Fibroblast of skin of abdomen (primary cell): ENCODE measurements at regions not wholly inside any gene's neighbourhood (a gene's known extent, or its start where the extent isn't known, plus 50 kb on each side); places are given as distances from the start of the nearest gene placed in this dataset.
"Not testable (repeated sequence)": the region's sequence is repeated elsewhere in the genome, so short reads cannot be mapped to it uniquely, and the experiment has no call there.

ENCODE experiments used
- DNase-seq: peaks from one replicate; pipeline ENCODE4 v3.0.0-alpha.2; 2013

- not testable (repeated sequence) for DNase-seq
These were observed 180.3 kb downstream of the PDGFRA start for GRCh38 chr4:54409270-54409817.

DNA sequence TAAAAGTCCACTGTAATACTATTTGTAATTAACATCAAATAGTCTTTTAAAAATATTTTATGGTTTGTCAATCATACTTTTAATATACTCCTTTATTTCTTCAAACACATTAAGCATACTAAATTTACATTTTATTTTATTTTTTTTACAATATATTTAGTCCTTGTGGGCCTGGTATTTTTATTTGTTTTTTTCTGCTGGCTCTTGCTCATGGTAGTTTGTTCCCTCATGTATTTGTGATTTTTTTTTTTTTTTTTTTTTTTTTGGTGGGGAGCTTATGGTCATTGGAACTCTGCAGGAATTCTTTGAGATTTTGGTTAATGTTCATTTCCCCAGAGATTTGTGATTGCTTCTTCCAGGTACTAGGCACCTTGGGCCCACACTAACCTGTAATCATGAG, 185.5 kb downstream of the PDGFRA start:
- no peak for DNase-seq

- DNase-seq = no peak
These were observed 188.4 kb downstream of the PDGFRA start for GRCh38 chr4:54417476-54417875.

DNA sequence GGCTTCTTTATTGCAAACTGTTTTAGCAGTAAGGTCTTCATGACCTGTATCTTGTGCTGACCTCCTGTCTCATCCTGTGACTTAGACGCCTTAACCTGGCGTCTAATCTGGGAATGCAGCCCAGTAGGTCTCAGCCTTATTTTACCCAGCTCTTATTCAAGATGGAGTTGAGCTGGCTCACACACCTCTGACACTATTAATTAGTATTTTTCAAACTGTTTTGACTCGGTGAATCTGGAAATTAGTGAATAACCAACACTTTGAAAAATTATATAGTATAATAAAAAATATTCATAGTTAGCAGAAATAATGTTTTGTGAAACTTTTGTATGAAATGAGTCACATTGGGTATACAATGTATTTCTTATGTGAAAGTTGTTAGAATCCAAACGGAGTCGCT, 189.4 kb downstream of the PDGFRA start:
- no peak for DNase-seq

- DNase-seq = peak; percentile 52
These were observed 194.0 kb downstream of the PDGFRA start for GRCh38 chr4:54423066-54423465.

GRCh38 chr4:54427826-54428225, 198.7 kb downstream of the PDGFRA start:
- no peak for DNase-seq

GRCh38 chr4:54428940-54429339, 199.8 kb downstream of the PDGFRA start:
- no peak for DNase-seq

- DNase-seq = no peak
These were observed 204.6 kb downstream of the PDGFRA start for GRCh38 chr4:54433686-54434085.

- peak; percentile 40 for DNase-seq
These were observed 210.7 kb downstream of the PDGFRA start for GRCh38 chr4:54439831-54440243.

GRCh38 chr4:54440394-54441136, 211.5 kb downstream of the PDGFRA start:
- DNase-seq = peak; percentile 27

GRCh38 chr4:54445866-54446265, 211.9 kb upstream of the KIT start:
- peak; percentile 36 for DNase-seq

DNA sequence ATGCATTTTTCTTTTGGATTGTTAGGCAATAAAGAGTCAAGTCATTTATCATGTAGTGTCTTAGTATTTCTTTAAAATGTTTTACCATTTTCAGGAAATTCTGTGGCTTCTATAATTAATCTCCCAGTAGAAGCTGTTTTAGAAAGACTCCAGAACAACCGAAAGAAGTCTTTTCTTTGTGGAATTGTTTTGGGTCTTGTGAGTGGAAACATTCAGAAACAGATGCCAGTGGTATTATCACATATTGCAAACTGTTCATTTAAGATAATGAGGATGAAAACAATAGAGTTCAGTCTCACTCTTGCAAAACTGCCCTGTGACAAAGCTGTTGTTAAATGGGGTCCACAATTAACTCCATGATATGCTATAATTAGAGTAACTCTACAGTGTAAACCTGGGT, 211.2 kb upstream of the KIT start:
- DNase-seq = peak; percentile 30

DNA sequence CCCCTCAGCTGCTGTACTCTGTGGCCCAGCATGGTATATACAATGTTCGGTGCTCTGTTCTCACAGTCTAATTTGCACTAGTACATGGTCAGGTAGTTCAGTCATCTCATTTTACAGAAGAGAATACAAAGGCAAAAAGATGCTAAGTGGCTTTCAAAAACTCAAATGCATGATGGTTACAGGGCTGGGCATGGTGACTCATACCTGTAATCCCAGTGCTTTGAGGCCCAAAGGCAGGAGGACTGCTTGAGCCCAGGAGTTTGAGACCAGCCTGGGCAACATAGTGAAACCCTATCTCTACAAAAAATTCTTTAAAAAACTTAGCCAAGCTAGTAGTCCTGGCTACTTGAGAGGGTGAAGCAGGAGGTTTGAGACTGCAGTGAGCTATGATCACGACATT, 210.5 kb upstream of the KIT start:
- no peak for DNase-seq

DNA sequence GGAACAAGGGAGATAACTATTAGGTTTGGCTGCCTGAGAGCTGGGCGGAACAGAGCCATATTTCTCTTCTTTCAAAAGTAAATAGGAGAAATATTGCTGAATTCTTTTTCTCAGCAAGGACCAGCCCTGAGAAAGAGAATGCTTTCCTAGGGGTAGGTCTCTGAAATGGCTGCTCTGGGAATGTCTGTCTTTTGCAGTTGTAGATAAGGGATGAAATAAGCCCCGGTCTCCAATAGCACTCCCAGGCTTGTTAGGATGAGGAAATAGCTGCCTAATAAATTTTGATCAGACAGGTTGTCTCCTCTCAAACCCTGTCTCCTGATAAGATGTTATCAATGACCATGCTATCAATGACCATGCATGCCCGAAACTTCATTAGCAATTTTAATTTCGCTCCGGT, 207.8 kb upstream of the KIT start:
- no peak for DNase-seq

DNA sequence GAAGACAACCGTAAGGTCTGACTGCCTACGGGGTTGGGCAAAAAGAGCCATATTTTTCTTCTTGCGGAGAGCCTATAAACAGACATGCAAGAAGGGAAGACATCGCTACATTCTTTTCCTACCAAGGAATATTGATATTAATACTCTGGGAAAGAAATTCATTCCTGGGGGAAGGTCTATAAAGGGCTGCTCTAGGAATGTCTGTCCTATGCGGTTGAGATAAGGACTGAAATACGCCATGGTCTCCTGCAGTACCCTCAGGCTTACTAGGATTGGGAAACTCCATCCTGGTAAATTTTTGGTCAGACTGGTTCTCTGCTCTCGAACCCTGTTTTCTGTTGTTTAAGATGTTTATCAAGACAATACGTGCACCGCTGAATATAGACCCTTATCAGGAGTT, 190.8 kb upstream of the KIT start:
- DNase-seq = not testable (repeated sequence)

DNA sequence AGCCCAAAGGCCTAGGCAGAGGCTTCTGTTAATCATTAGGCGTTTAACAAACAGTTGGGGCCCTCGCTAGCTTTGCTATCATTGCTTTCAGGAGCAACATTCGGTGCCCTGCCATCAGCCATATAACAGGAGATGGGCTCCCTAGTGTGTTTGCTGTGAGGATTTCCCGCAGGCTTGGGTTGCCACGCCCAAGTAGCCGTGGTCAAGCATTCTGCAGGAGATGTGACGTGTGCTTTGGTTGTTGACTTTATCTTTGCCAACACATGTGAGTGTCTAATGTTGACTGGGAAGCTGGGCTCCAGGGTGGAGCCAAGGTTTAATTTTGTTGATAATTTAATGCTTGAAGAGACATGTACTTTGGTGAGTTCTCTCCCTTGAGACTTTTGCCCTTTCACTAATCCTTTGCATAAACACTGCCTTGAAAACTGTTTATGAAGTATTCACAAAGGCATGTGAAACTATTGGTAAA, 184.6 kb upstream of the KIT start:
- DNase-seq = no peak

DNA sequence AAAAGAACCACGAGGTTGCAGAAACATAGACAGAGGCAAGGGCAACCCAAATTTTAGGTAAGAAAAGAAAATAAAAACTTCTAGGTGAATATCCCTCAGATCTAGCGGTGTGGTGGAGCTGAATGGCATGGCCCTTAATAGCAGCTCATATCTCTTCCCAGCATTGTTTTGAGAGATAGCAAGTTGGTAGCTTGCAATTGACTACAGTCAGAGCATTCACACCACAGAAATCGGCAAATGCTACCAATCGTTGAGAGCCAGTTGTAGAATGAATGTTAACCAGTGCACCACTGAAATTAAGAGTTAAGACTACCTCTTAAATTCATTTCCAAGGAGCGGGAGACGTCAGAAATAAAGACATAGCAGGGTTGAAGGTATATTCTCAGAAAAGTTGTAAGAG, 184.0 kb upstream of the KIT start:
- DNase-seq = no peak

- DNase-seq = peak; percentile 28
These were observed 182.2 kb upstream of the KIT start for GRCh38 chr4:54475546-54475945.

- DNase-seq = peak; percentile 33
These were observed 175.1 kb upstream of the KIT start for GRCh38 chr4:54482529-54483200.

DNA sequence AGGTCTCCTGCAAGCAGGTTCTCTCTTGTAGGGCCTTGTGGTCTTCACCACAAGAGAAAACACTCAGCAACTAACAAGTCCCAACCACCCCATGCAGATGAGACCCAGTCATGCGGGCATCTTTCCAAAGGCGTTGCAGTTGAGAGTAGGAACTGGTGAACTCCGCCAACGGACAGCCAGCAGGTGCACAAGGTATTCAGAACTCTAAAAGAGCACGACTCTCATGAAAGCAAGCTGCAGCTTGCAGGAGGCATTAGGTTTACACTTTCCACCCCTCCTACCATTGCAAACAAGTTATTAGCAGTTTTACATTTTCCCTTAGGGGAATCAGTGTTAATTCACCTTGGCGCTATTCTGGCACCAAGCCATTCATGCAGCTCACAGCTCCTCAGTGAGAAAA, 173.4 kb upstream of the KIT start:
- DNase-seq = no peak

DNA sequence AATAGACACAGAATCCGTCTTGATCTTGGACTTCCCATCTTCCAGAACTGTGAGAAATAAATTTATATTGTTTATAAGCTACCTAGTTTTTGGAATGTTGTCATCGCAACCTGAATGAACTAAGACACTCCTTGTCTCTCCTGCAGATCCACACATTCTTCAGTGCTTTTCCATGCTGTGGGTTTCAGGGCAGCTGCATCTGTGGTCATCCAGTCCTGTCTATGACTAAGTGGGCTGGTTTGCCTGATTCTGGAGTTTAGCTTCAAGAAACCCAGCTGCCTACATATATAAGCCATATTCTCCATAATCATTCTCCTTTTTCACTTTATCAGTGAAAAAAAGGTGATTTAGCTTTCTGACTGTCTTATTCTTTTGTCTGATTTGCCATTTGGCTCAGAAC, 170.3 kb upstream of the KIT start:
- DNase-seq = peak; percentile 52

DNA sequence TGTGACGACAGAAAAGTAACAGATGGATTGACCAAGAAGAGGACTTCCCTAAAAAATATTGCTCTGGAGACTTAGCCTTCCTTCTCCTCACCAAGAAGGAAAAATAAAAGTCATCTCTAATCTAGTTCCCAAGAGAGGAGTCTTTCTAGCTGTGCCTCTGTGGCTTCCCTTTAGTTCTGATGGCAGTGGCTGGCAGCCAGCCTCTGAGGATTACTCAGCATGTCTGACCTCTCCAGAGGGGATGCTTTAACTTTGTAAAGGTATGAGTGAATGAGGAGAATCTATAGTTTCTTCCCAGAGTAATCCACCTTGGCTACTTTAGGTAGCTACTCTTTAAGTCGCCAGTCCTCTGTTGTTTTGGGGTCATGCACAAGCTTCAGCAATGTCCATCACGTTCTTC, 163.9 kb upstream of the KIT start:
- peak; percentile 17 for DNase-seq

DNA sequence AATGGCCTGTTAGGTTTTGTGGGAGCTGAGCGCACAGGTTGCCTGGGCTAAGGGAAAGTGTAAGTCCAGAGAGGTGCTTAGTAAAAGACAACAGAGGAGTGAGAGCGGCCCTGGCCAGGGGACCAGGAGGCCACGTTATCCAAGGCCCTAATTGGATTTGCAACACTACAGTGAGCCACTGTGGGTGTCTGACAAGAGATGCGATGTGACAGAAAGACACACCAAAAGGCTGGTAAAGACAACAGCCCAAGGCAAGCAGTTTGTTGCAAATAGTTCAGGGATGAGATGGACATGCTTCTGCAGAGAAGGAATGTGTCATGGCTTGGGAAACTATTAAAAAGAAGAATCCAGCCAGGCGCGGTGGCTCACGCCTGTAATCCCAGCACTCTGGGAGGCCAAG, 162.7 kb upstream of the KIT start:
- DNase-seq = peak; percentile 34

DNA sequence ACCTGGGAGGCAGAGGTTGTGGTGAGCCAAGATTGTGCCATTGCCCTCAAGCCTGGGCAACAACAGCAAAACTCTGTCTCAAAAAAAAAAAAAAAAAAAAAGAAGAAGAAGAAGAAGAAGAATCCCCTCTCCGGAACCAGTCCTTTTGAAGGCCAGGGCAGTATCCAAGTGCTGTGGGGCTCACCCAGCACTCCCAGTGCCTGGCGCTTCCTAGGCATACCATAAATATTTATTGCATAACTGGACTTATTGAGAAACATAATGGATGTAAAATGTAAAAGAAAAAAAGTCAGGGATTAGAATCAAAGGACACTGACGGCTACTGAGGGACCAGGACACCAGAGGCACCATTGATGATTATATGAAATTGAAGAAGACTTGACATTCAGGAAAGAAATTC, 162.1 kb upstream of the KIT start:
- DNase-seq = no peak
